GM18502 (cell line): ENCODE measurements at regions not wholly inside any gene's neighbourhood (a gene's known extent, or its start where the extent isn't known, plus 50 kb on each side); places are given as distances from the start of the nearest gene placed in this dataset.
A peak's percentile ranks its signal among the peaks of the same experiment; 100 is the strongest.

Experiments
- ATAC-seq: cut with Tn5 transposase; IDR thresholded peaks from one replicate; pipeline ENCODE4 v1.9.1; 2021; ENCODE audit warnings: mild to moderate bottlenecking; ENCODE audit not compliant: unreplicated experiment, poor library complexity

DNA sequence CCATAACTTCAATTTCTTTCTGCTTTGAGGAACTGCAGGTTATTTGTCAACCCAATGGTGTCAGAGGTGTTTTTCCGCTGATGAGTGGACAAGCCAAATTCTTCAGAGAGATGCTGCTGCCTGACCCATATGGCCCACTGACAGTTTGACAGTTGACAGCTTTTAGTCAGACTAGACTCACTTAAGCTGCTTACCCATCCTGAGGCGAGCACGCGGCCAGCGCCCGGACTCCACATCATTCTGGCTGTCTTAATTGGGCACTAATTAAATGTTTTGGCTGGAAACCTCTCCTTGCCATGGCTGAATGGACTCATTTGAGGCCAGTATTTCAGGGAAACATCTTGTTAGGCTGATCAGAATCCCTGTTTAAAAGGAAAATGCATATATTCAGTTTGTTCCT is 316.1 kb upstream of the FANCL start:
- ATAC-seq: no peak

DNA sequence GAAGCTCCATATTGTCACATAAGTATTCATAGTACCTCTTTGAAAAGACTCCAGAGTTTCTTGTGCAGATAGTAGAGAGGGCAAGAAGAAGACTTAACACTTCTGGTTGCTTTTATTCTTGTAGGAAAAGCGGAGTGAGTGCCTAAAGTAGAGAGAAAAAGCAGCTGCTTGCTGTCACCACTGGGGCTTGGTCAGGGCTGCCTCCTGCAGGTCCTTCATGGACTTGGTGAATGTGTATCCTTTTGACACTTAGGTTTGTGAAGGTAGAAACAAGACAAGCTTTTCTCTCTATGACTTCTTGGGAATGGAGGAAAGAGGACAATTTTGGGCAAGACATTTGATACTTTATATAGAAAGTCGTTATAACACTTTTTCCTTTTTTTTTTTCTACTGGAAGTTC is 312.8 kb upstream of the FANCL start:
- peak; percentile 50 for ATAC-seq

DNA sequence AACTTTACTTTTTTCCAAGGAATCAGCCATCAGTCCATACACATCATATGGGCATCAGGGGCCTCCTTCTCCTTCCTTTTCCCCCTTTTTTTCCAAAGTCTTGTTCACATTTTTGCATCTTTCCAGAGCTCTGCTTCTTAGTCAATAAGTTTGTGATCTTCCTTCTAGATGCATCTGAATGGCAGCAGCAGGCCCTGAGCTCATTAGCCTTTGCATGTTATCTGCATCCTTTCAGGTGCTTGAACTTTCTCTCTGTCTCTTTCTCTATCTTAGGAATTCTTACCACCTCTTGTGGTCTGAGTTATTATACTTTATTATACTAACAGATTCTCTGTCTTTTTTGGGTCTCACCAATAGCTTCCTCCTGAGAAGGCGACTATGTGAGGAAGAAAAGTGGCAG is 312.4 kb upstream of the FANCL start:
- peak; percentile 7 for ATAC-seq

DNA sequence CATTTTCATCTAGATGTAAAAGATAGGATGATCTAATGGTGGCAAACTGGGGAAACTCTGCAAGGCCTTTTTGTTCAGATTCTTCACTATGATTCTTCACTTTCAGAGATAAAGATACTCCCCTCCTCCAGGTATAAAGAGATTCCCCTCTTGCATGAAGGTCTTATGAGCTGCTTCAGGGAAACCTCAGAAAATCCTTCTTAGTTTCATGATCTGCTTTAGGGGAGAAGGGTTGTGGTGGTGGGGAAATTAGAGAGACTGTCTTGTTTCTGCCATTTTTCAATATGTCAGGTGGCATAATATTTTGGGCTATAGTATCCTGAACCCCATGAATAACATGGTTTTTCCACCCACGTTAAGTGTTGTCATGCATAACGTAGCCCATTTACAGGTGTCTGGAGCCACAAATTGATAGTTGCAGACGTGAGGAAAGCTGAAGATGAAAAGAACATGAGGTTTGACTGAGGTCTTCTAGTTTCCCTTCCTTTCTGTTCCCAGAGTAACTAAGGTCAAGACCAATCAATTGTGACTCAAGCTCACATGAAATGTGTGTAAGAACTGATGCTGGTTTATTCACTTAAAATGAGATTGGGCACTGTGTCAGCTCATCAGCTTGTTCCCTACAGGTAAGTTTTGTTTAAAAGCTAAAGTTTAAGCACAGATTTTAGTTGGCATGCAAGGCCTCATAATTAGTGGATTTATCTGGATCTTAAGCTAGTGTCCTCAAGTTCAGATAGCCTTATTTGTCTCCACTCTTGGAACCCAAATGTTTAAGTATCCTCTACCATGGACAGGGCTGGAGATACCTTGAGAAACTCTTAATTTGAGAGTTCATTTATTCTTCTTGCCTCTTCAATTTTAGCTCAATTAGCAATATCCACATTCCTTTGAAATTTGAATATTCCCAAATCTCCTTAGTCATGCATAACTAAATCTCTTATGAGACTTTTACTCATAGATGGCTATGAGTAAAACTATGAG is 304.5 kb upstream of the FANCL start:
- no peak for ATAC-seq

DNA sequence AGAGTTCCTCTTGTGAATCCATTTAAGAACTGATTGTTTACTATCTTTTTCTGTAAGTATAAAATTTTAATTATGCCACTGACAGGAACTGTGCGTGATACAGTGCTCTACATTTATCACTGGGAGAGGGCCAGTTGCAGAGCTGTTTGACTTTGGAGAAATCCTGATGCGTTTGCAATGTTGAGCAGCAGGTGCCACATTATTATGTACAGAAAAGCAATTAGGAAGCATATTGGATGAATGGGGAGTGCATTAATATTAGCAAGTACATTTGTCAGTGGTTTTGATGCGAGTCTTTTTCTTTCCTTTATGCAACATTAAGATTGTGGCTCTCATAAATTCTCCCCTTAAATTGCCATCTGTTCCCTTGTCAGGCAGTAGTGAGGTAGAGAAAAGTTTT is 302.3 kb upstream of the FANCL start:
- ATAC-seq: no peak

DNA sequence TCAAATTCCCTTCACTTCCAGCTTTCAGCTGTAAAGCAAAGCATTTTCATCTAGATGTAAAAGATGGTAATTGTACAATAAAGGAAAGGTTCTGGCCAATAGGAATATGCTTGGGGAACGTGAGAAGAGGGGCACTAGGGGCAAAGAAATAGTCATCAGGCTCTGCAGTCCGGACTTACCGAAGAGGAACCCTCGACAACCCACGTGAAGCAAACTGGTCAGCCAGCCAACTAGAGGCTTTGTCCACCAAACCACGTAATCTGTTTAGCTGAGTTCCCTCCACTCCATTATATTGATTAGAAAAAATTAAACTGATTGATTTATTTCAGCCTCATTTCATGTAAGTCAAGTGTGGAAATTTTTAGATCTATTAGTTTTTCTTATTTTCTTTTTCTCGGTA is 300.4 kb upstream of the FANCL start:
- ATAC-seq: no peak

DNA sequence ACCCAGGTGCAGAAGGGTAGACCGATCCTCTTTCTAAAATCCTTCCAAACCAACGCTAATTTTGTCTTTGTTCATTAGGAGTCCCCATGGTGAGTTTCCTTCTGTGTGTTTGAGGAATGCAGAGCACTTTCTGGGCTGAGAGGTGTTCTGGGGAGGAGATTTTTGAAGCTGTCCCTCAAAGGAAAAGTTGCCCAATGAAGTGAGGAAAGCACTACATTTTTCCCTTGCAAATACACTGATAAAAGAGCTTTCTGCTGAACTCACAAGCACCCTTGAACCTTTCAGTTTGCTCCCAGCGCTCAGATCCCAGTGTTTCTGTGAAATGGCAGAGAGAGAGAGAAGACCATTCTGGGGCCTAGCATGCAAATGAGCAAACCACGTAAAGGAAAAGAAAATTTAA is 299.6 kb upstream of the FANCL start:
- no peak for ATAC-seq

DNA sequence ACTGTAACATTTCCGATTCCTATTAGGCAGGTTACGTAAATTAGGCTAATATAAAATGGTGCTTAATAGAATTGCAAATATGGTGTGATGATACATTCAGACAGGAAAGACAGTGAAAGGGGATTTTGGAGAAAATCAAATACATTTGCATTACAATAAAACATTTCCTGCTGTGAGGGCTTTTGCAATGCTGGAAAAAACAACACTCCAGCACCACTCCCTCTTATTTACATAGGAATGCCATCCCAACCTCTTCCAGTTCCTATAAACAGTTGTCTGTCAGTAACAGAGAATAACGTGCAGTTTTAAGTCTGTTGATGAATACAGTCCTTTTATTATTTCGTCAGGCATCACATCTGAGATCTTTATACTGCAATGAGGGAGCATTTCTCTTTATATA is 298.8 kb upstream of the FANCL start:
- ATAC-seq: no peak

DNA sequence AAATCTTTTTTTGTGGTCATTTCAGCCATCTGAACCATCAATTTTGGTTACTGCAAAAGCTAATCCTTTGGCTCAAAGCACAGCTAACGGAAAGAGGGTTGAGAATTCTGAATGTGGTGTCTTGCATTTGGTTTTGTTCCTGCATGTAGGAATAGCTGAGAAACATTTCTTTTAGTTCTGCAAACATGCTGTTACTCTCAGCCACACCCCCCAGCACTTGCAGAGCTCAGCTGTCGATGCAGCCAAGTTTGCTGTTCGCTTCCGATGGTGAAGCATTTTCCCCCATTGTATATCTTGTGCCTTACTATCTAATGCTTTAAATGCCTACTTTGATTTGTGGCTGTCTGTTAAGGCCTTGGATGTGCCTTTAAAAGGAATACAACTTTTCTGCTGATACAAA is 294.9 kb upstream of the FANCL start:
- no peak for ATAC-seq

DNA sequence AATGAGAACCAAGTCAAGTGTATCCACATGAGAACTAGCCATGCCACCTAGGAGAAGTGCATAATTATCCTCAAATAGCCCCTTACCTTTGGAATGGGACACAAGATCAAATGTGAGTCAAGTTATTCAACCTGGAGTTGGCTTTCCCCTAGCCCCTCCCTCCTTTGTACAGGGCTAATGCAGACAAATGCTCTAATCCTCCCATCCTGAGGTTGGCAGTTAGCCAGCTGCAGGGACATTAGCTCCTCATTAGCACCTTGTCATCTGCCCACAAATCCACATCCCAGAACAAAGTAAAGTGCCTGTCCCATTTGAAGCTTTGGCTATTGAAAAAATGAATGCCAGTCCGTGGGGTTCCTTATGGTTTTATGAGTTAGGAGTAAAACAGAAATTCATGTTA is 294.1 kb upstream of the FANCL start:
- ATAC-seq: no peak

DNA sequence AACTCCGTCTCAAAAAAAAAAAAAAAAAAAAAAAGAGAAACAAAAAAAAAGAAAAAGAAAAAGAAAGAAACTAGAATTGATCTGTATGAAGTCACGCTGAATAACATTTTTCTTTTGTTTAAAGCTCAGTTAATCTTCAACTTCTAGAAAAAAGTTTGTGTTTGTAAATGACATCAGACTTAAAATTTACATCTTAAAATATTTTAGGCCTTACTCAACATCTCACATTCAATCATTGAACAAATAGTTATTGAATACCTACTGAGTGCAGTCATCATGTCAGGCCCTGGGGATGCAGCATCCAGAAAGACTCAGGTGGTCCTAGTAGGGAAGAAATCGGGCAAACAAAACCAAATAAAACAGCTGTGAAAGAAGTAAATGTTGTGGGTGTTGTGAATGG is 292.3 kb upstream of the FANCL start:
- no peak for ATAC-seq

DNA sequence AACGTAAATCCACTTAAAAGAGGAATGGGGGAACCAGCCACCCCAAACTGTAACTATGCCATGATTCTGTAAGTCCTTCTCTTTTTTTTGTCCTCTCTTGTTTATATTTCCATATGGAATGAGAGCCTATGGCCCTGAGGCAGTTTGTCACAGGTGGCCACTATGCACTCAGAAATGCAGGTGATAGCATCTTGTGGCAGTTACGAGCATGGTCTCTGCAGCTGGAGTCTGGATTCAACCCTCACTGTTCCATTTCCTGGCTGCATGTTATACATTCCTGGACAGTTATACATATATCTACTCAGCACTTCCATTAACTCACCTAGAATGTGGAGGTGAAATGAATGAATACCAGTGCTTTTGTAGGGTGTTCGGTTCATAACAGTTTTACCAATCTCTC is 291.5 kb upstream of the FANCL start:
- ATAC-seq: no peak

DNA sequence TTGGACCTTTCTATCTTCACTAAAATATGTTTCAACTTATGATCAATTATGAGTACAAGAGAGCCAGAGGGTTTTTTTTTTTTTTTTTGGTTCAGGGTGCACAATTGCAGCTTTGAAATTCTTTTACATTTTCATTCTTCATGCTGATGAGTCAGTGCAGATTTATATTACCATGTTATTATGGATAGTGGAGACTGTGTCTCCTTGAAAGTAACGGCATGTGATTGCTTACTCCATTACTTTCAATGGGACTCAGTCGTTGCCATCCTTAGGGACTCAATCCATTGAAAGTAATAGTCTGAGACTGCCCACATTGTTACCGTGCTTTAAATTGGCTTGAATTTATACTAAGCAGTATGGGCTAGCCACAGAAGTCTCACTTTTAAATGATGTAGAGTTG is 286.5 kb upstream of the FANCL start:
- ATAC-seq: no peak

DNA sequence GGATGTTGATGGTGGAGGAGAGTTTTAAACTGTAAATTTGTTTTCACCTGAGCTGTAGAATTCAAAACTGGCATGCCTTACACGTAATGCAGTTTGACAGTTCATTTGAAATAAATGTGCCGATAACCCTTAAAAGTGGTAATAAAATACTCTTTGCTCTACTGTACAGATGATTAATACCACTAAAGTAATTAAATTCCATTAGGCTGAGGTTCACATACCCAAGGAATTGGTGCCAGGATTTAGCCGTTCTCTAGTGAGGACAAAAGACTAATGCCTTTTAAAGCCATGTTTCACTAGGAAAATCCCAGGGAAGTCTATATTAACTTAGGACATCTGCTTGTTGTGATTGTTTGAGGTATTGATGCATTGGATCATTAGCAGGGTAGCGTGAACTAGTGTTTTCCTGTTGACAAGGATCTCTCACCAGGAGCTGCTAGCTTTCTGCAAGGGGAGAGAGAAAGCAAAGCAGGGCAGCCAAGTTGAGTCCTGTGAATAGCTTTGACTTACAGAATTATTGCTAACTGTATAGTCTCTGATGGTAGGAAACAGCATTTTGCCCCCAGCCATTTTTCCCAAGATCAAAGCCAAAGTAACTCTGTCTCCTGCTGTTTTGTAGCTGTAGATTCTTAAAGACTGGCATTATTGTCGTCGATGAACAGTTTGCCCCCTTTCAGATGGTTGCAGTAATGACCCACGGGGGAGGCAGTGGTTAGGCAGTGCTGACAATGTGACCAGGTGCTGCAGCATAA is 280.9 kb upstream of the FANCL start:
- no peak for ATAC-seq

DNA sequence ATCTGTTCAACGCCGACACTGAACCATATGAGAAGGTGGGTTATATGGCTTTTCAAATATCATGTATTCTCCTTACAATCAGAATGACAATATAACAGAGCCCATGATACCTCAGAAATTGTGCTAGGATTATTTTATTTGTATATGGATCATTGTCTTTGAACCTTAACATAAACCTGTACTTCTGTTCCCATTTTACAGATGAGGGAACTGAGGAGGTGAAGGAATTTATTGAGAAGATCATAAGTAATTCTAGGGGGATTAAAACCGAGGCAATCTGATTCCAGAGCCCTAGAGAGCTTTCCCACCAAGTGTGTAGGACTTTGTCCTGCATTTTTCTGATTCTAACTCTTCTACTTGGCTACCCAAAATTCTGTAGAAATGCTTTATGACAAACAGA is 279.8 kb upstream of the FANCL start:
- ATAC-seq: no peak

DNA sequence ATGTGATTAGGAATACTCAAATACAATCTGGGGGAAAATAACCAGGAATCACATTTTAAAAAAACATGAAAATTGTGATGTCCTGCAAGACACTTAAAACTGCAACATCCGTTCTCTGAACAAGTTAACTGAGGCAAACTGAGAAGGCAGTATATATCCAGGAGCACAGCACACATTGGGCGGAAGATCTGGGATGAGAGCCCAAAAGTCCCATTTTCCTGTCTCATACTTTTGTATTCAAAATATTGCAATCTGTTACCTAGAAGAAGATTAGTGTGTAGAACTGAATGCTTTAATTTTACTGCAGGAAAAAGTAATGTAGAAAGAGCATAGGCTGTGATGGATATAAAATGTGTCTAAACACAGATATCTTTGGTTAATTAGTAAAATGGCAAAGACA is 276.8 kb upstream of the FANCL start:
- no peak for ATAC-seq

DNA sequence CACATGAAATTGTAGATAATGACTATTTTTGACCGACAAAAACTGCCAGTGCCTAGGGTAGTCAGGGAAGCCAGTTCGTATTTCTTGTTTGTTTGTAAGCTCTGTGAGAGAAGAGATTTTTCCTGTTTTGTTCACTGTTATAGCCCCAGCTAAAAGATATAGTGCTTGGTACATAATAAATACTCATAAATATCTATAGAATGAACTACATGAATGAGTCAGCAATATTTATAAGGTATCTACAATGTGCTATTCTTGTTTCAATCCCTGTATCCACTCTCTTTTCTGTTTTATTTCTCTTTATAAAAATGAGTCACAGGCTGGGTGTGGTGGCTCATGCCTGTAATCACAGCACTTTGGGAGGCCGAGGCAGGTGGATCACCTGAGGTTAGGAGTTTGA is 275.6 kb upstream of the FANCL start:
- ATAC-seq: no peak

DNA sequence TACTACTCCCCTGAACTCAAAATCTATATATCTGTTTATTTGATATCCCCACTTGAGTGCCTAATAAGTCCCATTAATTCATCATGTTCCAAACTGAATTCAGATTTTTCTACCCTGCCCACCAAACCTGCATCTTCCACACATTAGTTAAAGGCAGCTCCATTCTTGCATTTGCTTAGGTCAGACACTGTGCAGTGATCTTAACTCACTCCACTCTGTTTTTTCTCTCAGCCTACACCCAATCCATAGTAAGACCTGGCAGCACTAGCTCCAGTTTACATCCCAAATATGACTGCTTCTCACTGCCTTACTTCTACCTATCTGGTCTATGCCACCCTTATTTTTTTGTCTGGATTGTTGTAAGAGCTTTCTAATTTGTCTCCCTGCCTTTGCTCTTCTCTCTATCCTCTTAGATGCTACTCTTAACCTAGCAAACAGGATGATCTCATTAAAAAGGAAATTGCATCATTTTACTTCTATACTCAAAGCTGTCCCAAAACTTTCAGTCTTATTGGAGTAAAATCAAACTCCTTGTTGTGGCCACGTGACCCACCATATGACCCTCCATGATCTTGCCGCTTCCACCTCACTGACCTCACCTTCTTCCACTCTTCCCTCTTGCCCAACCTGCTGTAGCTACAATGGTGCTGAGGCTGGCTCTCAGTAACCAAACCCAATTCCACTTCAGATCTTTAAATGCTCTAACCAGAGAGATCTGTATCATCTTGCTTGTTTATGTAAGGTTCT is 274.9 kb upstream of the FANCL start:
- ATAC-seq: no peak

DNA sequence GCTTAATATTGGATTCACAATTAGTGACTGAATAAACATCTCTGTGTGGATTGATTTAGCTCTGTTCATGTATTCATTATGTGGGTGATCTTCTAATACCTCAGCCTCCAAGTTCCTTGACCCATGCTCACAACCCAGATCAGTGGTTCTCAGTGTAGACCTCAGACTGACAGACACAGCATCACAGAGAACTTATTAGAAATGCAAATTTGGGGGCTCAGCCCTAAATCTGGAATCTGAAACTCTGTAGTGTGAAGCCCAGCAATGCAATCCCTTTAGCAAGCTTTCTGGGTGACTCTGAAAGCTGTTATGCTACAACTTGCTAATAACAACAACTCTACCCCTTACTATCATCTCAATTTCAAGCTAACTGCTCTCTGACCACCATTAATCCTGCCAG is 273.1 kb upstream of the FANCL start:
- peak; percentile 83 for ATAC-seq

DNA sequence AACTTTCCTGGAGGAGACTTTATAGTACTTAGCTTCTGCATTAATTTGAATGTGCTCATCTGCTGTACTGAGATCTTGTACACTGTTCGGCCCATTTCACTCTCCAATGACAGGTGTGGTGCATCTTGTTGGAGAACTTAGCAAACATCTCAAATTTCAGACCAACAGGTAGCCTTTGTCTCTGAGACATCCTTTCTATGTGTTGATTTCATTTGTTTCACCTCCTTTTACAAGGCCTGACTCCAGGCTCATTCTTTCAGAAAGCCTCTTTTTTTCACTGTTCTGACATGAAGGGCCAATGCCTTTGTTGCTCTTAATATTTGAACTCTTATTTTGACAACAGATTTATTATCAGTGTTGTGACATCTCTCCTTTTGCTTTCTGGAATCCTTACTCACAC is 271.8 kb upstream of the FANCL start:
- ATAC-seq: no peak

DNA sequence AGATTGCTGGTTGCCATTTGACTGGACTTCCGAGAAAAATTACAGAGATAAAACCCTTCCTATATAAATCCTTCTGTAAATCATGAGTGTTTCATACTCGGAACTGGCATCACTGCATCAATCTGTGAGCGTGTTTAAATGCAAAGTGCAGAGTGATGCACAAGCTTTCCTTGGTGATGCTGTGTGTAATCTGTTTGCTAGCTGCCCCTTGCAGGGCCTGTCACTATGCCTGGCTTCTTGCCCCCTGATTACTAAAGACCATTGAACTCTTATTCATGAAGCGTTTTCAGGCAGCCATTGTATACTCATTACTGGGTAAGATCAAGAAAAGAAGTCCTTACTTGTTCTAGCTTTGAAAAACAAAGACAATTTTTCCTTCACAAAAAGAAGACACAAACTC is 266.9 kb upstream of the FANCL start:
- no peak for ATAC-seq
